NB4 (cell line): ENCODE measurements at regions not wholly inside any gene's neighbourhood (a gene's known extent, or its start where the extent isn't known, plus 50 kb on each side); places are given as distances from the start of the nearest gene placed in this dataset.

Experiments
- POLR2A ChIP-seq: IDR thresholded peaks from 2 replicates; pipeline ENCODE4 v1.6.1; 2011; ENCODE audit warnings: mild to moderate bottlenecking; ENCODE audit not compliant: insufficient read length; ENCODE audit errors: extremely low read depth
- TF ChIP-seq, protein P1 (sequence below): IDR thresholded peaks from one replicate; pipeline ENCODE4 v1.5.1; 2012; ENCODE audit warnings: low read depth, low read length

DNA sequence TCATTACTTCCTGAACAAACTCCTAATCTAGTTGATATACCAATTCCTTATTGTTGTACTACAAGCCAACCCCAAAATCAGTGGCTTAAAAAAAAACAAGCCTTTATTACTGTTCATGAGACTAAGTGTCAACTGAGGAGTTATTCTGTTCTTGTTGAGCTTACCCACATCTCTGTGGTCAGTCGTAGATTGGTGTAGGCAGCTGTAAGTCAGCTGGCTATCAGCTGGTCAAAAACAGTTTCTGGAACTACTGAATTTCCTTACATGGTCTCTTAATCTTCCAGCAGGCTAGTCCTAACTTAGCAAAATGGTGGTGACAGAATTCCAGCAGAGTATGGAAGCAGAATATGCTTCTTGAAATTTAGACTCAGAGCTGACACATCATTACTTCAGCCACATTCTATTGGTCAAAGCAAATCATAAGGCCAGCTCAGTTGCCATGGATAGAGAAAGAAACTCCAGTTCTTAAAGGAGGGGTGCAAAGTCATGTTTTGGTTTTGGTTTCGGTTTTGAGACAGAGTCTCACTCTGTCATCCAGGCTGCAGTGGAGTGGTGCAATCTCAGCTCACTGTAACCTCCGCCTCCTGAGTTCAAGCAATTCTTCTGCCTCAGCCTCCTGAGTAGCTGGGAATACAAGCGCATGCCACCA lies 386.1 kb upstream of the MPDZ start:
- TF ChIP-seq, protein P1, sequence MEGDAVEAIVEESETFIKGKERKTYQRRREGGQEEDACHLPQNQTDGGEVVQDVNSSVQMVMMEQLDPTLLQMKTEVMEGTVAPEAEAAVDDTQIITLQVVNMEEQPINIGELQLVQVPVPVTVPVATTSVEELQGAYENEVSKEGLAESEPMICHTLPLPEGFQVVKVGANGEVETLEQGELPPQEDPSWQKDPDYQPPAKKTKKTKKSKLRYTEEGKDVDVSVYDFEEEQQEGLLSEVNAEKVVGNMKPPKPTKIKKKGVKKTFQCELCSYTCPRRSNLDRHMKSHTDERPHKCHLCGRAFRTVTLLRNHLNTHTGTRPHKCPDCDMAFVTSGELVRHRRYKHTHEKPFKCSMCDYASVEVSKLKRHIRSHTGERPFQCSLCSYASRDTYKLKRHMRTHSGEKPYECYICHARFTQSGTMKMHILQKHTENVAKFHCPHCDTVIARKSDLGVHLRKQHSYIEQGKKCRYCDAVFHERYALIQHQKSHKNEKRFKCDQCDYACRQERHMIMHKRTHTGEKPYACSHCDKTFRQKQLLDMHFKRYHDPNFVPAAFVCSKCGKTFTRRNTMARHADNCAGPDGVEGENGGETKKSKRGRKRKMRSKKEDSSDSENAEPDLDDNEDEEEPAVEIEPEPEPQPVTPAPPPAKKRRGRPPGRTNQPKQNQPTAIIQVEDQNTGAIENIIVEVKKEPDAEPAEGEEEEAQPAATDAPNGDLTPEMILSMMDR = no peak
- no peak for TF ChIP-seq POLR2A
